ENCODE measurements at regions not wholly inside any gene's neighbourhood (a gene's known extent, or its start where the extent isn't known, plus 50 kb on each side); places are given as distances from the start of the nearest gene placed in this dataset.

DNA sequence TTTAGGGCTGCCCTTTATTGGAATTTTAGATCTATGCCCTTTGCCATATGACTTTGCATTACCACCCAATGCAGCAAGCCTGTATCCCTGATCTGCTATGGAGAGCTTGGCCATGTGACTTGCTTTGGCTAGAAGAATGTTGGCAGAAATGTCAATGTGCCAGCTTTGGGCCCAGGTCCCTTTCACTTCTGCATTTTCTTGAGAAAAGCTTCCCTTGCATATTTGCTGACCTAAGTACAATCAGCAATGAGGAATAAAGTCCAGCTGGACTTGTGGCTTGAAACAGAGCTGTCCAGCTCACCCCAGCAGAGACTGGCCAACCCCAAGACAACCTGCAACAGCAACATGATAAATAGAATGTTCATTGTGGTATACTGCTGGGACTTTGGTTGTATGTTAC lies 135.9 kb downstream of the PAH start:
- DNase-seq (ENCODE audit: low read depth, low spot score) = no peak
- no peaks in the 10 kb centered on the region for H3K36me3 ChIP-seq (ENCODE audit: control insufficient read depth, insufficient read depth, low read length)
- no peaks in the 10 kb centered on the region for H3K27me3 ChIP-seq (ENCODE audit: control insufficient read depth, insufficient read depth, low read length)
- H3K27ac ChIP-seq (ENCODE audit: low read length) = no peak overlapping the region
- no peaks in the 10 kb centered on the region for H3K4me1 ChIP-seq (ENCODE audit: control insufficient read depth, insufficient read depth, low read length)
- intact Hi-C loops (cut with micrococcal nuclease; ENCODE audit: unreplicated experiment) (no loop called here), in situ Hi-C loops (cut with HindIII; ENCODE audit: low pct_unique_long_range_greater_than_20kb, low sequenced_read_pairs) (no loop called here)
- TF ChIP-seq POLR2AphosphoS5 (IDR thresholded peaks at IDR 0.05; ENCODE audit: low read depth, low read length) (no peak), SIN3A (IDR thresholded peaks at IDR 0.05; ENCODE audit: borderline replicate concordance, insufficient read depth, low read depth, low read length) (no peak), TCF7L2 (IDR thresholded peaks at IDR 0.05; ENCODE audit: low read depth, low read length) (no peak)
- TF ChIP-seq, protein P1, sequence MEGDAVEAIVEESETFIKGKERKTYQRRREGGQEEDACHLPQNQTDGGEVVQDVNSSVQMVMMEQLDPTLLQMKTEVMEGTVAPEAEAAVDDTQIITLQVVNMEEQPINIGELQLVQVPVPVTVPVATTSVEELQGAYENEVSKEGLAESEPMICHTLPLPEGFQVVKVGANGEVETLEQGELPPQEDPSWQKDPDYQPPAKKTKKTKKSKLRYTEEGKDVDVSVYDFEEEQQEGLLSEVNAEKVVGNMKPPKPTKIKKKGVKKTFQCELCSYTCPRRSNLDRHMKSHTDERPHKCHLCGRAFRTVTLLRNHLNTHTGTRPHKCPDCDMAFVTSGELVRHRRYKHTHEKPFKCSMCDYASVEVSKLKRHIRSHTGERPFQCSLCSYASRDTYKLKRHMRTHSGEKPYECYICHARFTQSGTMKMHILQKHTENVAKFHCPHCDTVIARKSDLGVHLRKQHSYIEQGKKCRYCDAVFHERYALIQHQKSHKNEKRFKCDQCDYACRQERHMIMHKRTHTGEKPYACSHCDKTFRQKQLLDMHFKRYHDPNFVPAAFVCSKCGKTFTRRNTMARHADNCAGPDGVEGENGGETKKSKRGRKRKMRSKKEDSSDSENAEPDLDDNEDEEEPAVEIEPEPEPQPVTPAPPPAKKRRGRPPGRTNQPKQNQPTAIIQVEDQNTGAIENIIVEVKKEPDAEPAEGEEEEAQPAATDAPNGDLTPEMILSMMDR (IDR thresholded peaks at IDR 0.05) = no peak
- TF ChIP-seq, protein P2, sequence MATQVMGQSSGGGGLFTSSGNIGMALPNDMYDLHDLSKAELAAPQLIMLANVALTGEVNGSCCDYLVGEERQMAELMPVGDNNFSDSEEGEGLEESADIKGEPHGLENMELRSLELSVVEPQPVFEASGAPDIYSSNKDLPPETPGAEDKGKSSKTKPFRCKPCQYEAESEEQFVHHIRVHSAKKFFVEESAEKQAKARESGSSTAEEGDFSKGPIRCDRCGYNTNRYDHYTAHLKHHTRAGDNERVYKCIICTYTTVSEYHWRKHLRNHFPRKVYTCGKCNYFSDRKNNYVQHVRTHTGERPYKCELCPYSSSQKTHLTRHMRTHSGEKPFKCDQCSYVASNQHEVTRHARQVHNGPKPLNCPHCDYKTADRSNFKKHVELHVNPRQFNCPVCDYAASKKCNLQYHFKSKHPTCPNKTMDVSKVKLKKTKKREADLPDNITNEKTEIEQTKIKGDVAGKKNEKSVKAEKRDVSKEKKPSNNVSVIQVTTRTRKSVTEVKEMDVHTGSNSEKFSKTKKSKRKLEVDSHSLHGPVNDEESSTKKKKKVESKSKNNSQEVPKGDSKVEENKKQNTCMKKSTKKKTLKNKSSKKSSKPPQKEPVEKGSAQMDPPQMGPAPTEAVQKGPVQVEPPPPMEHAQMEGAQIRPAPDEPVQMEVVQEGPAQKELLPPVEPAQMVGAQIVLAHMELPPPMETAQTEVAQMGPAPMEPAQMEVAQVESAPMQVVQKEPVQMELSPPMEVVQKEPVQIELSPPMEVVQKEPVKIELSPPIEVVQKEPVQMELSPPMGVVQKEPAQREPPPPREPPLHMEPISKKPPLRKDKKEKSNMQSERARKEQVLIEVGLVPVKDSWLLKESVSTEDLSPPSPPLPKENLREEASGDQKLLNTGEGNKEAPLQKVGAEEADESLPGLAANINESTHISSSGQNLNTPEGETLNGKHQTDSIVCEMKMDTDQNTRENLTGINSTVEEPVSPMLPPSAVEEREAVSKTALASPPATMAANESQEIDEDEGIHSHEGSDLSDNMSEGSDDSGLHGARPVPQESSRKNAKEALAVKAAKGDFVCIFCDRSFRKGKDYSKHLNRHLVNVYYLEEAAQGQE (IDR thresholded peaks at IDR 0.05; ENCODE audit: insufficient read depth in 1 of 2, low read depth in 2 of 2, low read length in 1 of 2) = no peak
- BruUV-seq (replicated peaks) = no TSS peak
- ChIA-PET CTCF (no interaction called here), POLR2A (no interaction called here)
- H3K4me3 ChIP-seq (ENCODE audit: low read depth in 2 of 2, low read length in 2 of 2) = no peak overlapping the region
- H3K9me3 ChIP-seq (ENCODE audit: control insufficient read depth, insufficient read depth, low read depth, low read length) = no peaks in the 10 kb centered on the region
- no peak for ATAC-seq

DNA sequence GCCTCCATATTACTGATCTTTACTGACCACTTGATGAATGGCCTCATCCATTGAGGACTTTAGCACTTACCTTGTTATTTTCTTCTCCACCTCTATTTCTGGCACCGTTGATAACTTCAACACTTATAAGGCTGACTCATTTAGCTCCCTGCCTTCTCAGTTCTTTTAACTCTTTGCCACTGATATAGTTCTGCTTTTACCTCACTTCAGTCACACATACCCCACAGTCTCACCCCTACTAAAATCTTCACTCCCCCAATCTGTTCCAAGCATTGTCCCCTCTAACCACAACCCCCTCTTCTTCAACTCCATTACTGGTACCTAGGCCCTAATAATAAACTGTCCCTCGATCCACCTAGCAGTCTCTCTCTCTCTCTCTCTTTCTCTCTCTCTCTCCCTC lies 141.0 kb downstream of the PAH start:
- POLR2A ChIA-PET = no interaction called here
- no peaks in the 10 kb centered on the region for H3K9me3 ChIP-seq (ENCODE audit: control insufficient read depth, insufficient read depth, low read depth, low read length)
- no peak overlapping the region for H3K27ac ChIP-seq (ENCODE audit: low read length)
- in situ Hi-C loops (cut with HindIII; ENCODE audit: low pct_unique_long_range_greater_than_20kb, low sequenced_read_pairs) (no loop called here), intact Hi-C loops (cut with micrococcal nuclease; ENCODE audit: unreplicated experiment) (no loop called here)
- no peaks in the 10 kb centered on the region for H3K4me1 ChIP-seq (ENCODE audit: control insufficient read depth, insufficient read depth, low read length)
- ATAC-seq (no peak), DNase-seq (ENCODE audit: low read depth, low spot score) (no peak)
- TF ChIP-seq, protein P1 (IDR thresholded peaks at IDR 0.05) = no peak
- TF ChIP-seq SIN3A (IDR thresholded peaks at IDR 0.05; ENCODE audit: borderline replicate concordance, insufficient read depth, low read depth, low read length) = no peak
- TF ChIP-seq, protein P2 (IDR thresholded peaks at IDR 0.05; ENCODE audit: insufficient read depth in 1 of 2, low read depth in 2 of 2, low read length in 1 of 2) = no peak
- TF ChIP-seq TCF7L2 (IDR thresholded peaks at IDR 0.05; ENCODE audit: low read depth, low read length) = no peak
- TF ChIP-seq POLR2AphosphoS5 (IDR thresholded peaks at IDR 0.05; ENCODE audit: low read depth, low read length) = no peak
- H3K4me3 ChIP-seq (ENCODE audit: low read depth in 2 of 2, low read length in 2 of 2) = no peak overlapping the region
- BruUV-seq (replicated peaks) = no TSS peak
- H3K27me3 ChIP-seq (ENCODE audit: control insufficient read depth, insufficient read depth, low read length) = no peaks in the 10 kb centered on the region
- CTCF ChIA-PET = no interaction called here
- H3K36me3 ChIP-seq (ENCODE audit: control insufficient read depth, insufficient read depth, low read length) = no peaks in the 10 kb centered on the region
